IPS-NIHi7 (cell line): ENCODE measurements at regions not wholly inside any gene's neighbourhood (a gene's known extent, or its start where the extent isn't known, plus 50 kb on each side); places are given as distances from the start of the nearest gene placed in this dataset.
A peak's percentile ranks its signal among the peaks of the same experiment; 100 is the strongest.

Experiments used
- DNase-seq: peaks from one replicate; pipeline ENCODE4 v3.0.0; 2012; ENCODE audit warnings: mixed read lengths; ENCODE audit errors: extremely low spot score

DNA sequence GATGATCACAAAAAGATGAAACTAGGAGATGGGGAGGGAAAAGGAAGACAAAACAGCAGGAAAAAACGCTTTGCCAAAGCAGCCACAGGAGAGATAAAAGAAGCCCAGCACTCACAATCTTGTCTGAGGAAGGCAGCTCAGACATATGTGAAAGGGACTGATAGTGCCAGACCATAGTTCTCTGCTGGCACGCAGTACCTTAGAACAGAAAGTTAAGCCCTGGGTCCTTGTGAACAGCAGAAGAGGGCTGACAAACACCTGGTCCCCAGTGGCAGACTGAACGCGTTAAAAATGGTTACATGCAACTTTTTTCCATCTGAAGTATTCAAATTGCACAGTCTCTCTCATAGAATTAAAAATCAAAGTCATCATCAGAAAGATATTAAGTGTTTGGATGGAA is 433.2 kb upstream of the ADAMTS5 start:
- DNase-seq: no peak

GRCh38 chr21:27397578-27397977 is 430.7 kb upstream of the ADAMTS5 start:
- DNase-seq: no peak

DNA sequence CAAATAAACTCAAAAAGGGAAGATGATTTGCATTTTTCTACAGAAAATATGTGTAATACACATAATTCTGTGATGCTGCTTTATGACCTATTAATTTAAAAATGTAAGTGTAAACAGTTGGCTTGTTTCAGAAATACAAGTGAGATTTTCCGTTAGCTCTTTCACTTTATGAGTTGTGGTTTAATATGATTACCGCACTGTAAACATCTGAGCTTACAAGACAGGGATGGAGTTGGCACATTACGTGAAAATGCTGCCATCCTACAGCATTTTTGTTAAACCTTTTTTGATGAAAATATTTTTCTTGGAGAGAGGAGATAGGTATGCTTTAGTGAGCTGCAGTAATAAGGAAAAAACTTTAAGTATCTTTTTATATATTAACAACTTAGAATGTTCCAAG is 426.8 kb upstream of the ADAMTS5 start:
- DNase-seq: no peak

DNA sequence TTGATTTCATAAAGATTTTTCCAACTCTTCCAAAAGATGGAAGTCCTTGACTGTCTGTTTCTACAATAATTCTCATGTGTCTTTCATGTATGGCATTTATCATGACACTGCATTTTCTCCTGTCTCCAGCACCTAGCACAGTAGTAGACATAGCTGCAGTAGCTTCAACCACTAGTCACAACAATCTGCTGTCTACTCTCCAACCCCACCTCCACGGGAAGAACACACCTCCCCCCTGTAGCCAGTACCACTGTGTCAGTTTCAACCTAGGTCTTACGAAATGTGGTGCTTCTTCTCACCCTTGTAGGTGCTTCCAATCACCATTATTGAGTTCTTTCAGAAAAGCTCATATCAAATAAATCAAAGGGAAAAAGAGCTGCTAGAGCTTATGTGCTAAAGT is 425.1 kb upstream of the ADAMTS5 start:
- no peak for DNase-seq

- no peak for DNase-seq
These were observed 423.5 kb upstream of the ADAMTS5 start for GRCh38 chr21:27390384-27390783.

DNA sequence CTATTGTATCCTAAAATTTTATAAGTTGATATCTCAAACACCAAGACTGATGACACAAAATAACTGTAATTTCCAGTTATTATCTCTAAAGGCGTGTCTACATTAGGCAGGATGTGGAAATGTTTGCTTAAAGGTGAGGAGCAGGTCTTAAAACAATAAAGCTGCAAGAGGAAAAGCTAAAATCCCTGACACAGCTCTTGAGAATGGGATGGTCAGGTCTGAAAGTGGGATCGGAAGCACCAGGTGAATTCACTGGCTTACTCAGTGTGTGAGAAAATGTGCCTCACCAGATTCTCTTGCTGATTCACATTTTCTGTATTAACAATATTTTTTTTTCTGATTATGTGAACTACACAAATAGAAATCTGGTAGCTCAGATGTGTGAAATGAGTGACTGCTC is 421.9 kb upstream of the ADAMTS5 start:
- no peak for DNase-seq

- DNase-seq: no peak
These were observed 415.5 kb upstream of the ADAMTS5 start for GRCh38 chr21:27382404-27382803.

GRCh38 chr21:27380303-27380702 is 413.4 kb upstream of the ADAMTS5 start:
- DNase-seq: no peak

GRCh38 chr21:27379354-27379753 is 412.5 kb upstream of the ADAMTS5 start:
- no peak for DNase-seq

- DNase-seq: no peak
These were observed 405.5 kb upstream of the ADAMTS5 start for GRCh38 chr21:27372381-27372780.

DNA sequence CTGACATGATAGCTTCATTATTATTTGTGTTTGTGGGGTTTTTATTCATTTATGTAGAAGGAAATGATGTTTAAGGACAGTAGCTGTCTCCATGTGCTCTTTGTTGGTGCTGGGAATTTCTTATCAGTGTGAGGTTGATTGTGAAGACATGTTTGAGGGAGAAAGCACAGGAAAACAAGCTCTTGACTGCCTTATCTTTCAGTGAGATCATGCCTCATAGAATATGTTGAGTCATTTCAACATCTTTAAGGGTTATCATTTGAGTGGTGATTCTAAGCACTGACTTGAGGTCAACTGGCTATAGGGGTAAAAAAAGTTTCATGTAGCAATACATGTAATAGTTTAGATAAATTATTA is 405.1 kb upstream of the ADAMTS5 start:
- DNase-seq: no peak

DNA sequence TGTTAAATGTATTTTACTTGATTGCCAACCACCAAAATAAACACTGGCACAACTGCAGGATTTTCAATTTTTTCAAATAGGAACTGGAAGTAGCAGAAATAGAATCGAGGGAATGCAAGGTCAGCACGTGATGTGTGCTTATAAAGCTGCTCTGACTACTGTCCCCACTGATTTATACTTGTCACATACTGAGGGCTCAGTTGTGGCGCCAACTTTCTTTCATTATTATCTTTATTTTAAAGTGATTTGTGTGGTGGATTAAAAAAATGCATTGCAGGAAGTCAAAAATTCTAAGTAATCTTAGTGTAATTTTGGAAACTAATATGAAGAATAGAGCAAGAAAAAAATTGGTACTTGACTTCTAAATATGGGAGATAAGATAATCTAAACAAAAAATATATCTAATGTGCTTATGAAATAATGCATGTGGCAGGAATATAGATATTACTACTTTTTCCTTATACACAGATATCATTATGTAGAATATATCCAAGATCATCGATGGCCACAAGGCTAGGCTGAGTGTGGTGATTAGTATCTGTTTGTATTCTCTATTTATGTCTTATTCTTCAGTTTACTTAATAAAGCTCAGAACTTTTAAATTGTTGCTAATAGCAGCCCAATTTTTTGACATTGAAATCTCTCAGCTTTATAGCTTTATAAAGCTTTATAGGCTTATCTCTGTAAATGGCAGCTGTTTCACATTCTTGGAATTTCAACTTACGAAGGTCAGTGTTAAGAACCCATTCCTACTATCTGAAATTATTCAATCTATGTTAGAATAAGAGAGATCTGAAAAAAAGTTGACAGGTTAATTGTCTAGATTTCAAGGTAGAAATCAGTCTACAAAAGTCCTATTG is 404.5 kb upstream of the ADAMTS5 start:
- no peak for DNase-seq

GRCh38 chr21:27369978-27370571 is 403.2 kb upstream of the ADAMTS5 start:
- no peak for DNase-seq

- no peak for DNase-seq
These were observed 402.3 kb upstream of the ADAMTS5 start for GRCh38 chr21:27369234-27369633.

GRCh38 chr21:27366646-27367235 is 399.9 kb upstream of the ADAMTS5 start:
- DNase-seq: no peak

GRCh38 chr21:27366036-27366435 is 399.1 kb upstream of the ADAMTS5 start:
- DNase-seq: no peak

- DNase-seq: no peak
These were observed 398.5 kb upstream of the ADAMTS5 start for GRCh38 chr21:27365394-27365793.

GRCh38 chr21:27363719-27364477 is 397.0 kb upstream of the ADAMTS5 start:
- DNase-seq: no peak

DNA sequence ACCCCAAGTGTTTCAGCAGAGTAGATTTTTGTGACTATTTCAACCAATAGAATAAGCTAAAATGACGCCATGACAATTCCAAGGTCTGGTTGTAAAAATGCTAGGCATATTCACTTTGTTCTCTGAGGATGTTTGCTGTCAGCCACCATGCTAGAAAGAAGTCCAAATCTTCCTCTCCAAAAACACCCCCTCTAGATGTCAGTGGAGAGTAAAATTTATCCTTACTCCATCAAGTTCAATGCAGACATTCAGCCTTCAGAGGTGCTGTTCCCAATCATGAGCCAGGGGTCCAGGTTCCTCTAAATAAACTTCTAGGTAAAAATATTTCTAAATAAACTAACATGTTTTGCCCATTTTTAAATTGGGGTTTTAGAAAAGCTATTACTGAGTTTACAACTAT is 395.4 kb upstream of the ADAMTS5 start:
- peak; percentile 35 for DNase-seq

- DNase-seq: no peak
These were observed 392.3 kb upstream of the ADAMTS5 start for GRCh38 chr21:27359141-27359540.

- DNase-seq: no peak
These were observed 386.0 kb upstream of the ADAMTS5 start for GRCh38 chr21:27352885-27353284.

- DNase-seq: no peak
These were observed 379.2 kb upstream of the ADAMTS5 start for GRCh38 chr21:27346041-27346448.
